ENCODE measurements at regions not wholly inside any gene's neighbourhood (a gene's known extent, or its start where the extent isn't known, plus 50 kb on each side); places are given as distances from the start of the nearest gene placed in this dataset.
"Not testable (repeated sequence)": the region's sequence is repeated elsewhere in the genome, so short reads cannot be mapped to it uniquely, and the experiment has no call there.

GRCh38 chr2:175414882-175415487 is 233.5 kb upstream of the ATP5MC3 start:
- DNase-seq (ENCODE audit: low spot score), result peak; percentile 3

- no peak for DNase-seq (ENCODE audit: low spot score)
Measured at GRCh38 chr2:175414191-175414881, 232.8 kb upstream of the ATP5MC3 start.

GRCh38 chr2:175410941-175411340 is 229.4 kb upstream of the ATP5MC3 start:
- DNase-seq (ENCODE audit: low spot score), result not testable (repeated sequence)

GRCh38 chr2:175404839-175405238 is 223.3 kb upstream of the ATP5MC3 start:
- no peak for DNase-seq (ENCODE audit: low spot score)

GRCh38 chr2:175403599-175404221 is 222.2 kb upstream of the ATP5MC3 start:
- no peak for DNase-seq (ENCODE audit: low spot score)

GRCh38 chr2:175402571-175402970 is 221.1 kb upstream of the ATP5MC3 start:
- DNase-seq (ENCODE audit: low spot score), result no peak

GRCh38 chr2:175401956-175402469 is 220.5 kb upstream of the ATP5MC3 start:
- DNase-seq (ENCODE audit: low spot score), result no peak

GRCh38 chr2:175400975-175401374 is 219.5 kb upstream of the ATP5MC3 start:
- no peak for DNase-seq (ENCODE audit: low spot score)

GRCh38 chr2:175399326-175399725 is 217.8 kb upstream of the ATP5MC3 start:
- DNase-seq (ENCODE audit: low spot score), result no peak

- no peak for DNase-seq (ENCODE audit: low spot score)
Measured at GRCh38 chr2:175398848-175399247, 217.3 kb upstream of the ATP5MC3 start.

- no peak for DNase-seq (ENCODE audit: low spot score)
Measured at GRCh38 chr2:175396696-175397095, 215.2 kb upstream of the ATP5MC3 start.

GRCh38 chr2:175393851-175394250 is 212.3 kb upstream of the ATP5MC3 start:
- no peak for DNase-seq (ENCODE audit: low spot score)

- no peak for DNase-seq (ENCODE audit: low spot score)
Measured at GRCh38 chr2:175383286-175383685, 201.8 kb upstream of the ATP5MC3 start.

GRCh38 chr2:175373729-175374128 is 192.2 kb upstream of the ATP5MC3 start:
- DNase-seq (ENCODE audit: low spot score), result no peak

GRCh38 chr2:175372704-175373701 is 191.5 kb upstream of the ATP5MC3 start:
- no peak for DNase-seq (ENCODE audit: low spot score)

GRCh38 chr2:175371378-175371777 is 189.9 kb upstream of the ATP5MC3 start:
- DNase-seq (ENCODE audit: low spot score), result no peak

GRCh38 chr2:175366815-175367214 is 185.3 kb upstream of the ATP5MC3 start:
- peak; percentile 9 for DNase-seq (ENCODE audit: low spot score)

- no peak for DNase-seq (ENCODE audit: low spot score)
Measured at GRCh38 chr2:175363699-175364098, 182.2 kb upstream of the ATP5MC3 start.

GRCh38 chr2:175362331-175362730 is 180.8 kb upstream of the ATP5MC3 start:
- DNase-seq (ENCODE audit: low spot score), result no peak

GRCh38 chr2:175359710-175360109 is 178.2 kb upstream of the ATP5MC3 start:
- DNase-seq (ENCODE audit: low spot score), result no peak

GRCh38 chr2:175356901-175357300 is 175.4 kb upstream of the ATP5MC3 start:
- DNase-seq (ENCODE audit: low spot score), result no peak

GRCh38 chr2:175355246-175355645 is 173.7 kb upstream of the ATP5MC3 start:
- no peak for DNase-seq (ENCODE audit: low spot score)

Data from hematopoietic multipotent progenitor cell treated with erythropoietin and hydrocortisone succinate and interleukin-3 and kit ligand, for 15 days (in vitro differentiated cells).